ENCODE measurements at regions not wholly inside any gene's neighbourhood (a gene's known extent, or its start where the extent isn't known, plus 50 kb on each side); places are given as distances from the start of the nearest gene placed in this dataset.

- Histone ChIP-seq H2BK20ac (ENCODE audit: low read depth, low read length, poor library complexity, severe bottlenecking) (no peak overlapping the region), H3K14ac (ENCODE audit: insufficient read depth, low read length) (no peak overlapping the region), H4K5ac (ENCODE audit: insufficient read length, low read depth, low read length) (no peak overlapping the region), H3K27ac (ENCODE audit: insufficient read length, low read depth, low read length) (no peak overlapping the region), H4K20me1 (ENCODE audit: control insufficient read depth, insufficient read depth, insufficient read length) (no peaks in the 10 kb centered on the region), H3K9me3 (ENCODE audit: control insufficient read depth, low read depth, low read length) (no peaks in the 10 kb centered on the region), H3K4ac (ENCODE audit: low read depth, low read length) (no peak overlapping the region), H2BK5ac (ENCODE audit: insufficient read length, low read length) (no peak overlapping the region), H2BK120ac (ENCODE audit: low read depth, low read length, poor library complexity, severe bottlenecking) (no peak overlapping the region), H3K27me3 (ENCODE audit: insufficient read depth, low read length) (no peaks in the 10 kb centered on the region), H2AFZ (ENCODE audit: low read length) (no peak overlapping the region), H3K9ac (ENCODE audit: extremely low read depth, insufficient read length, low read length) (no peak overlapping the region), H3K18ac (ENCODE audit: insufficient read length, low read depth, low read length) (no peak overlapping the region), H4K8ac (replicated peaks; ENCODE audit: insufficient read length, low read depth, low read length) (no peak overlapping the region), H3K4me1 (ENCODE audit: insufficient read depth, low read length) (no peaks in the 10 kb centered on the region), H3K23me2 (ENCODE audit: insufficient read length, low read depth, low read length, poor library complexity, severe bottlenecking) (no peaks in the 10 kb centered on the region), H3K4me2 (ENCODE audit: insufficient read depth, insufficient read length, low read length) (no peak overlapping the region), H2AK5ac (ENCODE audit: insufficient read length, low read length) (no peak overlapping the region), H3K79me1 (ENCODE audit: insufficient read depth, low read depth, low read length, poor library complexity, severe bottlenecking) (no peaks in the 10 kb centered on the region), H4K91ac (ENCODE audit: insufficient read length, low read depth, low read length) (no peak overlapping the region), H3K23ac (ENCODE audit: insufficient read length, low read depth, low read length) (no peak overlapping the region), H2BK12ac (ENCODE audit: insufficient read length, low read depth, low read length) (no peak overlapping the region), H3T11ph (ENCODE audit: low read length) (no peak overlapping the region), H3K79me2 (ENCODE audit: insufficient read depth, low read length) (no peaks in the 10 kb centered on the region), H2BK15ac (ENCODE audit: low read depth, low read length) (no peak overlapping the region), H3K56ac (ENCODE audit: insufficient read length, low read depth, low read length) (no peak overlapping the region)
- DNase-seq, result no peak
- Mint-ChIP-seq H3K27me3 (ENCODE audit: low read depth) (no peaks in the 10 kb centered on the region), H3K9me3 (peaks cover 8 to 11% of the 10 kb centered on the region in 2 experiments), H3K27ac (peak overlapping the region in 1 of 3 experiments; percentile 48; a peak in 1 of 7 replicates), H3K4me3 (no peak overlapping the region), H3K4me1 (no peaks in the 10 kb centered on the region), H3K36me3 (ENCODE audit: insufficient read depth in 1 of 3, low read depth in 3 of 3) (peaks cover under 1 to 2% (median under 1%) of the 10 kb centered on the region in 3 experiments; a peak in 3 of 7 replicates)
- no CpG with 5 or more reads among the region's 1 CpG for WGBS (ENCODE audit: extremely low coverage, insufficient read length, low lambda C conversion rate)
- TF ChIP-seq CTCF (conservative IDR thresholded peaks at IDR 0.05), result no peak
These were observed 535.4 kb upstream of the USP24 start for GRCh38 chr1:55750628-55750995.

Measured in H9 (cell line).